Stimulated activated naive CD8-positive, alpha-beta T cell treated with anti-CD3 and anti-CD28 coated beads, Interleukin-15, amount 100 ng/mL, for 72 hours (primary cell): ENCODE measurements at regions not wholly inside any gene's neighbourhood (a gene's known extent, or its start where the extent isn't known, plus 50 kb on each side); places are given as distances from the start of the nearest gene placed in this dataset.
A peak's percentile ranks its signal among the peaks of the same experiment; 100 is the strongest.
"Not testable (repeated sequence)": the region's sequence is repeated elsewhere in the genome, so short reads cannot be mapped to it uniquely, and the experiment has no call there.

ENCODE experiments used
- ATAC-seq: fragments of 150-1000 bp; cut with Tn5 transposase; 2 replicates; pipeline ENCODE4 v1.10.0; 2021; ENCODE audit warnings: mild to moderate bottlenecking, moderate library complexity
- DNase-seq, 2 donors: peaks; one replicate each; pipeline ENCODE4 v3.0.0; 2021 to 2022
- H3K27ac Mint-ChIP-seq, 2 donors: one replicate each; pipeline ENCODE4 v1.8.0; 2022; ENCODE audit warnings: mild to moderate bottlenecking in 2 of 2, mixed read lengths in 2 of 2, moderate library complexity in 2 of 2
- H3K27me3 Mint-ChIP-seq: one replicate; pipeline ENCODE4 v1.8.0; 2022; ENCODE audit warnings: mixed read lengths
- H3K4me1 Mint-ChIP-seq: one replicate; pipeline ENCODE4 v1.8.0; 2022; ENCODE audit warnings: mild to moderate bottlenecking, mixed read lengths
- H3K4me3 Mint-ChIP-seq, 2 donors: one replicate each; pipeline ENCODE4 v1.8.0; 2022; ENCODE audit warnings: mild to moderate bottlenecking in 2 of 2, mixed read lengths in 2 of 2, moderate library complexity in 1 of 2
- H3K9me3 Mint-ChIP-seq, 2 donors: one replicate each; pipeline ENCODE4 v1.8.0; 2022; ENCODE audit warnings: mixed read lengths in 2 of 2

DNA sequence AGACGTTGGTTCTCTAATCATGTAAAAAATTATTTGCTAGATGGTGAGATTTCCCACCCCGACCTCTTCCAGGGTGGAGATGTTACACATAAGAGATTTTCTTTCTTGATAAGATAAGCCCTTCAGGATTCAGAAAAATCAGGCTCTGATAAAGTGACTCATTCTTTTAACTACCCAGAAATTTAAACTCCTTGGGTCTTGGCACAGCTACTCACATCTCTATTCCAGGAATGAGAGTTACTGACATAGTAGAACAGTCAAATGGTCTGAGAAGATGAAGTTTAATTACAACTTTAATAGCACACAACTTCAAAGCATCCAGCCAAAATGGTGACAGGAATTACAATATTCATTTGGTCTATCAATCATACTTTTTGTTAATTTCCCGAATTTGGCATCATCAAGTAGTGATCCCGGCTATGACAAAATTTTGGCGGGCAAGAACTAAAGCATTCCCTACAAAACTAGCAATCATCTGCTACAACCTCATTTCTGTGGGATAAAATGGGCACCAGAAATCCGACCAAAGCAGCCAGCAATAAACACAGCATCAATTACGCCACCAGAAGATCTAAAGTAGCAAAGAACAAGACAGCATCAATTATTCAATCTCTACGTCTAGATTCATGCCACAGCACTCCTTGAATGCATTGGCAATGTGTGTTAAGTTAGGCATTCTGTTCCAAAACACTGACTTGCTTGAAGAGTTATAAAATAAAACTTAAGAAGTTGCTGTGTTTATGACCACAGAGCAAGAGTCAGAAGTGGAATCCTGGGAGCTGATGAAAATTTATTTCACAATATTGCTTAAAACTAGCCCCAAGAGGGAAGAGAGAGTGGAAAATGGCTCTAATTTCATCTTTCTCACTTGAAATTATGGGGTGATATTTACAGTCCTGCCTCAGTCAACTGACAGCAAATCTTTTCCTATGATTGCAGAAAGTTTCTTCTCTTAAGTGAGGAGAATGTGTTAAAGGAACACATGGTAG, 565.7 kb upstream of the ANKRD30A start:
- ATAC-seq (no peak), DNase-seq (no peak)
- Mint-ChIP-seq H3K27ac (no peak overlapping the region), H3K27me3 (no peaks in the 10 kb centered on the region), H3K4me1 (no peaks in the 10 kb centered on the region), H3K4me3 (no peak overlapping the region), H3K9me3 (peaks cover 4 to 7% of the 10 kb centered on the region in 2 donors)

DNA sequence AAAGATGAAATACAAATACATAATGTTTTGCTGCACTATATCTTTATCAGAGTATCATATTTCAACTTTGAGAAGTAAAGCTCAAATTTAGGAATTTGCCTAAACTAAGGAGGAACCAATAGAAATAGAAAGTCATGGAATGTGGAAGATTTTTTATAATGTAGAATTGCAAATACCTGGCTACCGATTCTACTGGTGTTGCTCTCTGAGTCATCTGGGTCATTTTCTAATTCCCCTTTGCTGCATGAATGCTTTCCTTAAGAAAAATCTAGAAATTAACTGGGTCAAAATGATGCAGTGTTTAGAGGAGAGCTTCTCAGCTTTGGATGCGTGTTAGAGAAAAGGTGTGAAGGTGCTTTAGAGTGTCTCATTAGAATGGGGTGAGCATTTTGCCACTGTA, 568.9 kb upstream of the ANKRD30A start:
- DNase-seq, result no peak
- no peak for ATAC-seq
- peaks cover 4 to 7% of the 10 kb centered on the region in 2 donors for H3K9me3 Mint-ChIP-seq

DNA sequence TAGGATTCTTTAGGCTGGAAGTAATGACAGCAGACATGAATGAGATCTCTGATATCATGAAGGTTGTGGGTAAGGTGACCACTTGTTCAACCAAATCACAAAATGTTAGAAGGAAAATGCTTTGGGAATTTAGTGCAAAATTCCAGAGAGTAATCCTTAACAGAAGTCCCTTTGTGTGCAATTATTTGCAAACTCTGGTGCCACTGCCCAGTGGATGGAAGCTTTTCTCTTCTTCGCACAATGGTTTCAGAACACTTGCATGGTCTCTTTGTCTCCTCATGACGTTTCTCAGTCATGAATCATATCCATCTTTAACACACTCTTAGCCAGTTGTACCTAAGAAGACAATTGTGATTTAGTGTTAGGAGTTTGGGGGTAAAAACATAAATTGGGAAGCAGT, 570.4 kb upstream of the ANKRD30A start:
- Mint-ChIP-seq H3K27me3 (no peaks in the 10 kb centered on the region), H3K9me3 (peaks cover 4 to 7% of the 10 kb centered on the region in 2 donors), H3K4me1 (no peaks in the 10 kb centered on the region), H3K4me3 (no peak overlapping the region), H3K27ac (no peak overlapping the region)
- ATAC-seq (no peak), DNase-seq (no peak)

More for the DNA sequence above, 568.9 kb upstream of the ANKRD30A start:
- H3K4me3 Mint-ChIP-seq, result no peak overlapping the region
- no peaks in the 10 kb centered on the region for H3K4me1 Mint-ChIP-seq
- no peaks in the 10 kb centered on the region for H3K27me3 Mint-ChIP-seq
- no peak overlapping the region for H3K27ac Mint-ChIP-seq

DNA sequence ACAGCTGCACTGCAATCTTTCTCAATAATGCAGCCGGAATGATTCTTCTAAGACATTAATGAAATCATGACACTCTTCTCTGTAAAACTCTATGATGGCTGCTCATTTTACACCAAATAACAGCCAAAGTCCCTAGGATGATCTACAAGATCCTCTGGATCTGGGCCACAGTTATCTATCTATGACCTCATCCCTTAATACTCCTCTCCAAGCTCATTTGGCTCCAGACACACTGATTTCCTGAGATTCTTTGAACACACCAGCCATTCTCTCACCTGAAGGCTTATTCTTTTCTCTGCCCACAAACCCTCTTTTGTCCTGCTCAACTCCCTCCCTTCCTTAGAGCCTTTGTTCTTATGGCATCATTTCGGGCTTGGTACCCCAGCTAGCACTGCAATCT, 577.4 kb upstream of the ANKRD30A start:
- no peak overlapping the region for H3K27ac Mint-ChIP-seq
- H3K4me3 Mint-ChIP-seq, result no peak overlapping the region
- ATAC-seq (no peak), DNase-seq (no peak)
- H3K27me3 Mint-ChIP-seq, result no peaks in the 10 kb centered on the region
- no peaks in the 10 kb centered on the region for H3K4me1 Mint-ChIP-seq
- peaks cover 8 to 11% of the 10 kb centered on the region in 2 donors for H3K9me3 Mint-ChIP-seq

DNA sequence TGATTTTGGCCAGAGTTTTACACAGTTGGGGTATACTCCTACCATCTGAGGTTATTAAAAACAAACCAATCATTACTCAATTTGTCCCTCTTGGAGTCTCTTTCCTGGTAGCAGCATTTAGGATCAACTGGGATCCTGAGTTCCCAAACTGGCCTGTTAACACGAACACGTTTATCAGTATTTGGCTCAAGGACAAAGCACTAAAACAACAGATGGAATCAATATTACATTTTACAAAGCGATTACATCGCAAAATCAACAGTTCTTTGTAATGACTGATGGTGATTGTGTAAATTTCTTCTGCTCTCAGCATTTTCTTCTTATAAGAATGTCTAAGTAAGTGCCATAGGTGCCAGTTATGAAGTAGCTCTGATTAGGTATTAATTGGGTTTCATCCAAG, 582.9 kb upstream of the ANKRD30A start:
- no peak for ATAC-seq
- H3K4me3 Mint-ChIP-seq, result no peak overlapping the region
- H3K27ac Mint-ChIP-seq, result no peak overlapping the region
- no peaks in the 10 kb centered on the region for H3K4me1 Mint-ChIP-seq
- no peaks in the 10 kb centered on the region for H3K27me3 Mint-ChIP-seq
- H3K9me3 Mint-ChIP-seq, result peaks cover 1 to 4% of the 10 kb centered on the region in 2 donors
- DNase-seq, result no peak

DNA sequence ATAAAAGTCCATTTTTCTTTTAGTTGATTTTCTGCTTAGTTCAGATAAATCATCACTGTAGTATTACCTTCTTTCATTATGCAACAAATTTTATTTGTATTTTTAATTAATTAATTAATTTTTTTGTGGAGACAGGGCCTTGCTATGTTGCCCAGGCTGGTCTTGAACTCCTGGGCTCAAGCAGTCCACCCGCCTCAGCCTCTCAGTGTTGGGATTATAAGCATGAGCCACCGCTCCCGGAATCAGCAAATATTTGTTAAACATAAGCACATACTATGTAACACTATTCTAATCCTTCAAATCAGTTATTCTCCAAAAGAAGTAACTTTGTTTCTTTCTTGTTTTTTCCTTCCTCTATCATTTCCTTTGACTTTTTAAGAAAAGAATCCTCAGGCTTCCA, 584.8 kb upstream of the ANKRD30A start:
- no peak for DNase-seq
- H3K27me3 Mint-ChIP-seq, result no peaks in the 10 kb centered on the region

DNA sequence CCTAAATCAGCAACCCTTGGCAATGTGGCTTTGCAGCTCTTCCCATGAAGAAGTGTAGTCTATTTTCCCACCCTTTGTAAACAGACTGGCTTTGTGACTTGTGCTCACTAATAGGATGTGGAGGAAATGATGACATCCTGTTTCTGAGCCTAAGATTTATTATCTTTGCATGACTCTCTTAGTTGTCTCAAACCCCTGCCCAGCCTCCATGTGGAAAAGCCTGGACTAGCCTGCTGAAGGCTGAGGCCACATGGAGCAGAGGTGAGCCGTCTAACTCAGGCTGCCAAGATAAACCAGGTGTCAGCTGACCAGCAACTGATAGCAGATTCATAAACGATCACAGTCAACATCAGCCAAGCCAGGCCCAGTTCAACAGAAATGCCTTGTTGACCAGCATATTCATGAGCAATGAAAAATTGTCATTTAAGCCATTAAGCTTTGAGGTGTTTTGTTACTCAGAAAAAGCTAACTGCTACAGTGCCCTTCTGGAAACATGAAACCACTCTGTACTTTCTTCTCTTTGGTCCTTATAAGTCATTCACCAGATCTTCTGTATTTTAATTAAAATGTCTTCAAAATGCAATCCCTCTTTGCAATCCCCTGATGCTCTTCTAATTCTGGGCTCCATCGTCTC, 586.3 kb upstream of the ANKRD30A start:
- H3K27me3 Mint-ChIP-seq, result no peaks in the 10 kb centered on the region

More for the DNA sequence above, 584.8 kb upstream of the ANKRD30A start:
- Mint-ChIP-seq H3K27ac (no peak overlapping the region), H3K4me3 (no peak overlapping the region), H3K4me1 (no peaks in the 10 kb centered on the region), H3K9me3 (peaks cover 0 to 4% of the 10 kb centered on the region in 2 donors)
- ATAC-seq, result no peak

DNA sequence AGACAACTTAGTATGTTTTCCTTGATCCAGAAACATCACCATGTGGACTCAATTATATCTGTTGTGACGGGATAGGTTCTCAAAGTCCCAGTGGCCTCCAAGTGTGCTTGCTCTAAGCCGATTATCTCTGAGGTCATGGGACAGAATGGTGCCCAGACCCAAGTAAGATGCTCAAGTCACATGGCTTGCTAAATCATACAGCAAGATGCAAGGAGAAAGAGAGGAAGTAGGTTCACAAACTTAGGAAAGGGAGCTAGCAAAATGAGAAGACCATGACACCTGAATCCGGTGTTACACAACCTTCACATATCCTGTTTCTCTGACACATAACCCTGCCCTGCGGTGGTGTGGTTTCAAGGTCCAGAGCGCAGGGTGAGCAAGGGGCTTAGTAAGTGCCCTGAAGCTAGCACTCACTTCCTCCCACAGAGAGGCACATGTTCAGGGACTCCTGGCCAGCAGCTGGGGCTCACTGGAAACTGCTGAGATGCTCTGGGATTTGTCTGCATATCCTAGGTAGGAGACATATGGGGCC, 590.9 kb upstream of the ANKRD30A start:
- Mint-ChIP-seq H3K4me1 (no peaks in the 10 kb centered on the region), H3K27me3 (no peaks in the 10 kb centered on the region), H3K4me3 (no peak overlapping the region), H3K9me3 (peaks cover 0 to 4% of the 10 kb centered on the region in 2 donors), H3K27ac (no peak overlapping the region)
- DNase-seq, result no peak
- ATAC-seq, result peak; percentile 48

More for the DNA sequence above, 586.3 kb upstream of the ANKRD30A start:
- no peak for DNase-seq
- Mint-ChIP-seq H3K4me3 (no peak overlapping the region), H3K27ac (no peak overlapping the region), H3K9me3 (peaks cover 0 to 4% of the 10 kb centered on the region in 2 donors), H3K4me1 (no peaks in the 10 kb centered on the region)
- ATAC-seq, result no peak

DNA sequence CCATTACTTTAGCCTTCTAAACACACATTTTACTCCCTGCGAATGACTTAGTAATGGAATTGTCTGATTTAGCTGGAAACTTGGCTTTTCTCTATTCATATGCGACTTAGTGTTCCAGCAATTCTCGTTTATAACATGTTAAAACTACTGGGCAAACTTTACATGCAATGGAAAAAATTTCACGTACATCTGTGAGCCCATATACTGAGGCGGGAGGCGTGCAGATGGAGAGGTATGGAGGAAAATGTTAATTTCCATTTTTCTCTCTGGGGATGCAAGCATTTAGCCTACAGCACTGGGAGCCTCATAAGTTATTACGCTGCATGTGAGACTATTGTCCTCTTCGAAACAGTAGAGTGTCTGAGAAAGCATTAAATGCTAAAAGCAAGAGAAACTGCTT, 591.5 kb upstream of the ANKRD30A start:
- H3K27me3 Mint-ChIP-seq, result no peaks in the 10 kb centered on the region
- no peak overlapping the region for H3K4me3 Mint-ChIP-seq
- no peak overlapping the region for H3K27ac Mint-ChIP-seq
- DNase-seq, result no peak
- peaks cover 0 to 4% of the 10 kb centered on the region in 2 donors for H3K9me3 Mint-ChIP-seq
- no peak for ATAC-seq
- H3K4me1 Mint-ChIP-seq, result no peaks in the 10 kb centered on the region

DNA sequence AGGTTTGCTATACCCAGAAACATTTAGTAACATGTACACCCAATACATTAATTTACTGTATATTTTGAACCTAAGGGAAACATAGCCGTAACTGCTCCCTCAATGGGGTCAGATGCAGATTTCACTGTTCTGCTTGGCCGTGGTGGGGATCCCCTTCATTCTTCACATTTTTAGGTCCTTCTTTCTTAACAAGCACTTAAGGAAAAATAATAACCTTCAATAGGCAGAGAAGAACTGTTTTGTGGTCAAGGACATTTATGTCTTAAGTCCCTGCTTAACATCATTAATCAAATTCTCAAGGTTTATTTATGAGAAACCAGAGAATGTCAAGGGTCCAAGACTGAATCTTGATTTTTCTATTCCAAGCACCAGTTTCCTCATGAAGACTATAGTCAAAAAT, 592.1 kb upstream of the ANKRD30A start:
- no peak overlapping the region for H3K4me3 Mint-ChIP-seq
- no peaks in the 10 kb centered on the region for H3K4me1 Mint-ChIP-seq
- H3K27me3 Mint-ChIP-seq, result no peaks in the 10 kb centered on the region
- no peak overlapping the region for H3K27ac Mint-ChIP-seq
- DNase-seq (no peak), ATAC-seq (no peak)
- peaks cover 0 to 2% of the 10 kb centered on the region in 2 donors for H3K9me3 Mint-ChIP-seq

DNA sequence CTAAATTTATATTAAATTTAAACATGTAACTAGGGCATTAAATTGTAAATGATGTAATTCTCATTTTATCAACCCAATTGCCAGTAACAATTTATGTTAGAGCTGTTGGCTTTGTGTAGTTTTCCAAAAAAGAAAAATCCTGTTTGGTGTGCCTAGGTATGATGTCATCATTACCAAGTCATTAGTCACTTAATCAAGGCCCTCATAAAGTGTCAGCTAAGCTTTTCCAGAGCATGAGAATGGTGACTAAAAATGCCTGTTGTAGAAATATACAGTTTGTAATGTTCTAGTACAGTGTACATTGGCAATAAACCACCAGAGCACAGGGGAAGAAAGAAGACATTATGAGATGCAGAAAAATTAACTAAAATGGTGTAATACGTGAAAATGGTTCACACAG, 593.8 kb upstream of the ANKRD30A start:
- Mint-ChIP-seq H3K27ac (no peak overlapping the region), H3K9me3 (peaks cover 0 to 5% of the 10 kb centered on the region in 2 donors), H3K4me3 (no peak overlapping the region), H3K27me3 (no peaks in the 10 kb centered on the region), H3K4me1 (no peaks in the 10 kb centered on the region)
- ATAC-seq (no peak), DNase-seq (no peak)

DNA sequence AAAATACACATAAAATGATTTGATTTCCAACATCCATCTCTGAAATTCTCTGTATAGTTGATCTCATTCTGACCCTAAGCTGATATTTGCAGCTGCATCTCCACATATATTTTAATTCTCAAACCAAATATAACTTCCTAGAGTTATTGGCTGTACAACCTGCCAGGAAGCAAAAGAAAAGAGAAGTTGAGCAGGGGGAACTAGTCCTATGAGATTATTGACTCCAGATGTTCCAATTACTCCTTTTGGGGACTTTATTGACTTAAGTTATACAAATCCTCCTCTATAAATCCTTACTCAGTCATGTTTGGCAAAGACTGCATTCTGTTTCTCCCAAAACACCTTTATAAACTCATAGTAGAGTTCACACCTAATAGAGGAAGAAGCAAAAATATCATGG, 599.4 kb upstream of the ANKRD30A start:
- ATAC-seq, result no peak
- H3K27me3 Mint-ChIP-seq, result no peaks in the 10 kb centered on the region

DNA sequence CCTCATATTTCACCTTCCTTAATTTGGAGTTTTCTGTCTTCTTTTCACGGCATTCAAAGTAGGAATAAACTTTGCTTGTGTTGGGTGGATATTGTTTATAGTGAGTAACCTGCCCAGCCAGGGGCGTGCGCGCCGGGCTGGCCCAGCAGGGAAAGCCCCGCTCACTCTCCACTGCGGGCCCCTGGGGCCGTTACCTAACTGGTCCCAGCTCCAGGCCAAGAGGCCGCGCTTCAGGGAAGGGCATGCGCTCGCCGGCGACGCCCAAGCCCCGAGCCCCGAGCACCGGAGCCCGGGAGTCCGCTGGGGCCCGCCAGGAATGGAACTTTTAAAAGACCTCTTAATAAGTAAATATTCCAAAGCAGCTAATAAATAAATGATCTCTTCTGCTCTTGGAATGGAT, 601.3 kb upstream of the ANKRD30A start:
- not testable (repeated sequence) for H3K4me1 Mint-ChIP-seq, DNase-seq, H3K27me3 Mint-ChIP-seq

More for the DNA sequence above, 599.4 kb upstream of the ANKRD30A start:
- no peak overlapping the region for H3K4me3 Mint-ChIP-seq
- DNase-seq, result no peak
- H3K4me1 Mint-ChIP-seq, result no peaks in the 10 kb centered on the region
- H3K9me3 Mint-ChIP-seq, result peaks cover 0 to 5% of the 10 kb centered on the region in 2 donors
- no peak overlapping the region for H3K27ac Mint-ChIP-seq

DNA sequence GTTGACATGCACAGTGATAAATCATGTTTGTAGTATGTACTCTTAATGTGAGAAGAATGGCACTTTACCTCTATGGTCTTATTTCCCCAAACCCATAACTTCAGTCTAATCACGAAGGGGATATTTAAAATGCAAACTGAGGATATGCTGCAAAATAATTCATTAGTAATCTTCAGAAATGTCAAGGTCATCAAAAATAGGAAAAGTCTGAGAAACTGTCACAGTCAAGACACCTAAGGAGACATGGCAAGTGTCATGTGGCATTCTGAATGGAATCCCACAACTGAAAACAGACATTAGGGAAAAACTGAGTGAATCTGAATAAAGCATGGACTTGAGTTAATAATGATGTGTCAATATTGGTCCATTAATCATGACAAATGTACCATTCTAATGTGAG, 605.5 kb upstream of the ANKRD30A start:
- no peaks in the 10 kb centered on the region for H3K27me3 Mint-ChIP-seq
- H3K27ac Mint-ChIP-seq, result no peak overlapping the region
- H3K9me3 Mint-ChIP-seq, result peaks cover 5 to 7% of the 10 kb centered on the region in 2 donors
- DNase-seq, result no peak
- no peak overlapping the region for H3K4me3 Mint-ChIP-seq
- ATAC-seq, result no peak
- H3K4me1 Mint-ChIP-seq, result no peaks in the 10 kb centered on the region

More for the DNA sequence above, 601.3 kb upstream of the ANKRD30A start:
- not testable (repeated sequence) for ATAC-seq, H3K9me3 Mint-ChIP-seq, H3K27ac Mint-ChIP-seq, H3K4me3 Mint-ChIP-seq

DNA sequence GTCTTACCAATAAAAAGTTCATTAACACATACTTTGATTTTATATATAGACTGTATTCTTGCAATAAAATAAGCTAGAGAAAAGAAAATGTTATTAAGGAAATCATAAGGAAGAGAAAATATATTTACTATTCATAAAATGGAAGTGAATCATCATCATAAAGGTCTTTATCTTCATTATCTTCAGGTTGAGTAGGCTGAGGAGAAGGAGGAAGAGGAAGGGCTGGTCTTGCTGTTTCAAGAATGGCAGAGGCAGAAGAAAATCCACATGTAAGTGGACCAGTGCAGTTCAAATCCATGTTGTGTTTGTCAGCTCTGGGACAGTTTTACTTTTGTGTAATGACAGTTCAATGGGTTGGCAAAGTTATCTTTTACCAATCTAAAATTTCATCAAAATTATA, 609.1 kb upstream of the ANKRD30A start:
- Mint-ChIP-seq H3K9me3 (peaks cover 5 to 13% of the 10 kb centered on the region in 2 donors), H3K4me3 (no peak overlapping the region), H3K4me1 (no peaks in the 10 kb centered on the region), H3K27me3 (no peaks in the 10 kb centered on the region), H3K27ac (no peak overlapping the region)
- DNase-seq (no peak), ATAC-seq (no peak)

DNA sequence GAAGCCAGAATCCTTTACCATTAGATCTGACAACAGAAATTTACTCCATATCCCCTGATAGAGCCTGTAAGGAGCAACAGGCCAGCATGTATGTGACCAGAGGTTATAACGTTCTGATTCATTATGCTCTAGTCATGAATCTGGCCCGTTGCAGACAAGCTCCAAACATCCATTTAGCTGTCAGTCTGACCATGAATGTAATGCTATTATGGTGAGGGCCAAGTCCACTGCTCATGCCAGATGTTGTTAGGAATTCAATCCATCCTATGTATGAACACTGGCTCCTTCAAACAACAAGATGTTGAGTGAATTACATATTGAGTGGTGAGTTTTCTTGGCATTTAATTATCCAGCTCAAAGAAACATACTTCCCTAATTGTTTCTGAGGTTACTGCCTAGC, 610.1 kb upstream of the ANKRD30A start:
- H3K4me3 Mint-ChIP-seq, result no peak overlapping the region
- no peak overlapping the region for H3K27ac Mint-ChIP-seq
- H3K27me3 Mint-ChIP-seq, result no peaks in the 10 kb centered on the region
- DNase-seq (no peak), ATAC-seq (no peak)
- H3K4me1 Mint-ChIP-seq, result no peaks in the 10 kb centered on the region
- H3K9me3 Mint-ChIP-seq, result peaks cover 5 to 13% of the 10 kb centered on the region in 2 donors
